Liver (tissue), 7 donors: ENCODE measurements at regions not wholly inside any gene's neighbourhood (a gene's known extent, or its start where the extent isn't known, plus 50 kb on each side); places are given as distances from the start of the nearest gene placed in this dataset.

Experiments
- DNase-seq: peaks from one replicate; pipeline ENCODE4 v3.0.0-alpha.2; 2017; ENCODE audit warnings: low spot score
- H3K27ac ChIP-seq, 2 donors: one replicate each; pipeline ENCODE4 v1.7.0; 2013; ENCODE audit warnings: inconsistent platforms in 2 of 2, low read length in 2 of 2, control low read depth in 1 of 2, low read depth in 1 of 2, mild to moderate bottlenecking in 1 of 2
- H3K27me3 ChIP-seq, 4 donors: one replicate each; pipeline versions ENCODE4 v1.6.1 to v1.7.0; 2013; ENCODE audit warnings: low read length in 3 of 4, inconsistent platforms in 1 of 4, mild to moderate bottlenecking in 1 of 4, moderate library complexity in 1 of 4; ENCODE audit not compliant: control insufficient read depth in 4 of 4, insufficient read depth in 4 of 4
- H3K36me3 ChIP-seq, 4 donors: one replicate each; pipeline versions ENCODE4 v1.6.1 to v1.7.0; 2013; ENCODE audit warnings: low read length in 3 of 4, mild to moderate bottlenecking in 3 of 4, low read depth in 1 of 4, moderate library complexity in 1 of 4; ENCODE audit not compliant: control insufficient read depth in 4 of 4, insufficient read depth in 3 of 4
- H3K4me1 ChIP-seq, 4 donors: one replicate each; pipeline versions ENCODE4 v1.6.1 to v1.7.0; 2013; ENCODE audit warnings: low read length in 3 of 4, mild to moderate bottlenecking in 3 of 4, moderate library complexity in 1 of 4; ENCODE audit not compliant: control insufficient read depth in 4 of 4, insufficient read depth in 4 of 4
- H3K4me3 ChIP-seq, 3 donors: one replicate each; pipeline versions ENCODE4 v1.6.1 to v1.7.0; 2013; ENCODE audit warnings: low read length in 3 of 3, control low read depth in 1 of 3, low read depth in 1 of 3, mild to moderate bottlenecking in 1 of 3
- H3K9ac ChIP-seq, 2 donors: one replicate each; pipeline ENCODE4 v1.7.0; 2013; ENCODE audit warnings: low read length in 2 of 2, mild to moderate bottlenecking in 2 of 2, moderate library complexity in 2 of 2, control low read depth in 1 of 2, low read depth in 1 of 2
- H3K9me3 ChIP-seq, 4 donors: one replicate each; pipeline versions ENCODE4 v1.6.1 to v1.7.0; 2013; ENCODE audit warnings: low read length in 3 of 4; ENCODE audit not compliant: control insufficient read depth in 4 of 4
- EGR1 ChIP-seq, 2 donors: IDR thresholded peaks; 2 replicates each; pipeline ENCODE4 v1.6.1; 2016 to 2018; ENCODE audit warnings: antibody characterized with exemption in 2 of 2, low read depth in 2 of 2
- FOXA1 ChIP-seq: IDR thresholded peaks from 2 replicates; pipeline ENCODE4 v1.6.1; 2016; ENCODE audit warnings: antibody characterized with exemption
- FOXA2 ChIP-seq: IDR thresholded peaks from 2 replicates; pipeline ENCODE4 v1.6.1; 2016; ENCODE audit warnings: antibody characterized with exemption
- GABPA ChIP-seq, 2 donors: IDR thresholded peaks in 1 of 2; conservative IDR thresholded peaks in 1 of 2; 2 replicates each; pipeline ENCODE4 v1.6.1; 2016; ENCODE audit warnings: antibody characterized with exemption in 2 of 2, mild to moderate bottlenecking in 1 of 2, moderate library complexity in 1 of 2
- HNF4A ChIP-seq, 2 donors: conservative IDR thresholded peaks; 2 replicates each; pipeline ENCODE4 v1.6.1; 2016; ENCODE audit warnings: antibody characterized with exemption in 2 of 2, mild to moderate bottlenecking in 2 of 2
- JUND ChIP-seq, 2 donors: IDR thresholded peaks; 2 replicates each; pipeline ENCODE4 v1.6.1; 2016; ENCODE audit warnings: antibody characterized with exemption in 2 of 2
- NR2F2 ChIP-seq: IDR thresholded peaks from 2 replicates; pipeline ENCODE4 v1.6.1; 2016; ENCODE audit warnings: antibody characterized with exemption
- RAD21 ChIP-seq, 2 donors: IDR thresholded peaks; 2 replicates each; pipeline ENCODE4 v1.6.1; 2016; ENCODE audit warnings: antibody characterized with exemption in 2 of 2, mild to moderate bottlenecking in 2 of 2
- RXRA ChIP-seq, 2 donors: IDR thresholded peaks; 2 replicates each; pipeline ENCODE4 v1.6.1; 2017 to 2018; ENCODE audit warnings: antibody characterized with exemption in 2 of 2, mild to moderate bottlenecking in 1 of 2
- SP1 ChIP-seq: IDR thresholded peaks from 2 replicates; pipeline ENCODE4 v1.6.1; 2018; ENCODE audit warnings: antibody characterized with exemption, mild to moderate bottlenecking
- TAF1 ChIP-seq: conservative IDR thresholded peaks from 2 replicates; pipeline ENCODE4 v1.6.1; 2016; ENCODE audit warnings: antibody characterized with exemption, mild to moderate bottlenecking
- YY1 ChIP-seq: IDR thresholded peaks from 2 replicates; pipeline ENCODE4 v1.6.1; 2016; ENCODE audit warnings: antibody characterized with exemption, mild to moderate bottlenecking
- WGBS: extraction: QIAGEN DNeasy Blood & Tissue Kit; methylation state at CpG from one replicate; pipeline ENCODE4 v1.1.7; 2013; 5-methylcytosine and 5-hydroxymethylcytosine counted together
- TF ChIP-seq, protein P1 (sequence below): IDR thresholded peaks from 2 replicates; pipeline ENCODE4 v1.6.1; 2016; ENCODE audit warnings: antibody characterized with exemption
- TF ChIP-seq, protein P2 (sequence below): IDR thresholded peaks from 2 replicates; pipeline ENCODE4 v1.6.1; 2016; ENCODE audit warnings: antibody characterized with exemption
- TF ChIP-seq, protein P3 (sequence below): IDR thresholded peaks from 2 replicates; pipeline ENCODE4 v1.6.1; 2016; ENCODE audit warnings: antibody characterized with exemption, mild to moderate bottlenecking
- TF ChIP-seq, protein P4 (sequence below): IDR thresholded peaks from 2 replicates; pipeline ENCODE4 v1.6.1; 2016; ENCODE audit warnings: antibody characterized with exemption
- donor health status: healthy.
- donor health status: healthy.
- donor health status: healthy.
- donor health status: healthy.

DNA sequence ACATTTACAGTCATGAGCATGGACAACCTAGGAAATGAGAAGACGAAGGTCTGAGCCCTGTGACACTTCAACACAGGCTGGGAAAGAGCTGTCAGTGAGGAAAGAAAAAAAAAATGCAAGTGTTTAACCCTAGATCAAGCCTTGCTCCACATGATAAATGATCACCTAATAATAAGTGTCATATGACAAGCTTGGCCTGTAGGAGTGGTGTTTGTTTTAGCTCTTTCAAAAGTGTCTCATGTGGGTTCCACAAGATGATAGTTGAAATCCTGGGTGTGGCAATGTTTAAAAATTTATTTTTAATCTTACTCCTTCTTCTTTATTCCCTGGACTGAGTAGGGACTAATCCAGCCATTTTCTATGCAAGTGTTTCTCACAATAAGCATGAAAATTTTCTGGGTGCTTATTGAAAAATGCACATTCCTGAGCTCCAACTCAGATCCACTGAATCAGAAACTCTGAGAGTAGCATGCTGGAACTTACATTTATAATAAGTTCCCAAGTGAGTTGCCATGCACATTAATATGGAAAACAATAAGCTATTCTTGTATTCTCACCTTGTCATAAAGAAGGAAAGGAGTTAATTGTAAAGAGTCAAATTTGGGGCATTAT lies 138.3 kb downstream of the AREG start:
- Histone ChIP-seq H3K9me3 (no peaks in the 10 kb centered on the region), H3K9ac (no peak overlapping the region), H3K27me3 (no peaks in the 10 kb centered on the region), H3K4me3 (no peak overlapping the region), H3K4me1 (no peaks in the 10 kb centered on the region), H3K36me3 (no peaks in the 10 kb centered on the region), H3K27ac (no peak overlapping the region)
- WGBS, result 41% methylated on average over 1 of the region's 1 CpG
- no peak for DNase-seq
- TF ChIP-seq, protein P1, sequence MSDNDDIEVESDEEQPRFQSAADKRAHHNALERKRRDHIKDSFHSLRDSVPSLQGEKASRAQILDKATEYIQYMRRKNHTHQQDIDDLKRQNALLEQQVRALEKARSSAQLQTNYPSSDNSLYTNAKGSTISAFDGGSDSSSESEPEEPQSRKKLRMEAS, result no peak
- TF ChIP-seq YY1 (no peak), RAD21 (IDR thresholded peaks at IDR 0.05) (no peak), FOXA2 (no peak)
- TF ChIP-seq, protein P2, sequence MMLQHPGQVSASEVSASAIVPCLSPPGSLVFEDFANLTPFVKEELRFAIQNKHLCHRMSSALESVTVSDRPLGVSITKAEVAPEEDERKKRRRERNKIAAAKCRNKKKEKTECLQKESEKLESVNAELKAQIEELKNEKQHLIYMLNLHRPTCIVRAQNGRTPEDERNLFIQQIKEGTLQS, result no peak

DNA sequence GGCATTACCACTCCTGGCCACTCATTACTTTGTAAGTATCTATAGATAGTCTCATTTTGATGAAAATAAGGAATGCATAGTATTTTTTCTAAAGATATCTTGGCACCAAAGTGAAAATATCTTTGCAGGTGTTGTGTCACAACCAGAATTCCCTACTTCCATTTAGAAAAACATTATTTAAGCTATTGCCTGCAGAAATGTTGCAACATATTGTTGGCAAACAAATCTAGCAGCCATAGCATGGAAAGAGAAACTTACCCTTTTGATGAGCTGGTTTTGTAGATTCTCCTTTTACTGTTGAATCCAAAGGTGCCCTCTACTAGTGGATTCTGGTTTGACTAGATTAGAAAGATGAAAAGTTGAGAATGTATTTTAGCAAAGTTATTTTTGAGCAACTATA lies 138.8 kb downstream of the AREG start:
- TF ChIP-seq GABPA (IDR thresholded peaks at IDR 0.05 in 1 of 2, conservative IDR thresholded peaks at IDR 0.05 in 1 of 2) (peak in 1 of 2 donors; percentile 26), YY1 (peak; percentile 57), EGR1 (IDR thresholded peaks at IDR 0.05; ENCODE audit: low read depth in 2 of 2) (no peak), HNF4A (conservative IDR thresholded peaks at IDR 0.05) (peak in 1 of 2 donors; percentile 7), RXRA (IDR thresholded peaks at IDR 0.05) (peak in 1 of 2 donors; percentile 11), FOXA1 (no peak)
- TF ChIP-seq, protein P3, sequence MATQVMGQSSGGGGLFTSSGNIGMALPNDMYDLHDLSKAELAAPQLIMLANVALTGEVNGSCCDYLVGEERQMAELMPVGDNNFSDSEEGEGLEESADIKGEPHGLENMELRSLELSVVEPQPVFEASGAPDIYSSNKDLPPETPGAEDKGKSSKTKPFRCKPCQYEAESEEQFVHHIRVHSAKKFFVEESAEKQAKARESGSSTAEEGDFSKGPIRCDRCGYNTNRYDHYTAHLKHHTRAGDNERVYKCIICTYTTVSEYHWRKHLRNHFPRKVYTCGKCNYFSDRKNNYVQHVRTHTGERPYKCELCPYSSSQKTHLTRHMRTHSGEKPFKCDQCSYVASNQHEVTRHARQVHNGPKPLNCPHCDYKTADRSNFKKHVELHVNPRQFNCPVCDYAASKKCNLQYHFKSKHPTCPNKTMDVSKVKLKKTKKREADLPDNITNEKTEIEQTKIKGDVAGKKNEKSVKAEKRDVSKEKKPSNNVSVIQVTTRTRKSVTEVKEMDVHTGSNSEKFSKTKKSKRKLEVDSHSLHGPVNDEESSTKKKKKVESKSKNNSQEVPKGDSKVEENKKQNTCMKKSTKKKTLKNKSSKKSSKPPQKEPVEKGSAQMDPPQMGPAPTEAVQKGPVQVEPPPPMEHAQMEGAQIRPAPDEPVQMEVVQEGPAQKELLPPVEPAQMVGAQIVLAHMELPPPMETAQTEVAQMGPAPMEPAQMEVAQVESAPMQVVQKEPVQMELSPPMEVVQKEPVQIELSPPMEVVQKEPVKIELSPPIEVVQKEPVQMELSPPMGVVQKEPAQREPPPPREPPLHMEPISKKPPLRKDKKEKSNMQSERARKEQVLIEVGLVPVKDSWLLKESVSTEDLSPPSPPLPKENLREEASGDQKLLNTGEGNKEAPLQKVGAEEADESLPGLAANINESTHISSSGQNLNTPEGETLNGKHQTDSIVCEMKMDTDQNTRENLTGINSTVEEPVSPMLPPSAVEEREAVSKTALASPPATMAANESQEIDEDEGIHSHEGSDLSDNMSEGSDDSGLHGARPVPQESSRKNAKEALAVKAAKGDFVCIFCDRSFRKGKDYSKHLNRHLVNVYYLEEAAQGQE, result no peak
- Histone ChIP-seq H3K27ac (no peak overlapping the region), H3K27me3 (no peaks in the 10 kb centered on the region), H3K4me3 (no peak overlapping the region), H3K4me1 (no peaks in the 10 kb centered on the region), H3K36me3 (no peaks in the 10 kb centered on the region), H3K9me3 (no peaks in the 10 kb centered on the region), H3K9ac (no peak overlapping the region)
- no peak for DNase-seq

DNA sequence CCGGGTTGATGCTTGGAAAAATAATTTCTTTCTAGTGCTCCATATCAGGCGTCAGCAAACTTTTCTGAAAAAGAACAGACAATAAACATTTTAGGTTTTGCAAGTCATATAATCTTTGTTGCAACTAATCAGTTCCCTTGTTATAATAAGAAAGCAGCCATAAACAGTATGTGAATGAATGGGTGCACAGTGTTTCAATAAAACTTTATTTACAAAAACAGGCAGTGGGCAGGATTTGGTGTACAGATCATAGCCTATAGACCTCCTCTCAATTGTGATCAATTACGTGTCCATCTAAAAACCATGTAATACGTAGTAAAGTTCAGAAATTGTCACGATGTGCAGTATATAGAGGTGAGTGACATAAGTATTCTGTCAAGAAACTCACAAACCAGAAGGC lies 143.4 kb downstream of the AREG start:
- Histone ChIP-seq H3K9me3 (no peaks in the 10 kb centered on the region), H3K36me3 (no peaks in the 10 kb centered on the region), H3K4me3 (no peak overlapping the region), H3K27me3 (no peaks in the 10 kb centered on the region), H3K27ac (no peak overlapping the region), H3K4me1 (no peaks in the 10 kb centered on the region), H3K9ac (no peak overlapping the region)
- DNase-seq, result no peak
- WGBS, result 89% methylated on average over 5 of the region's 5 CpGs
- TF ChIP-seq, protein P4, sequence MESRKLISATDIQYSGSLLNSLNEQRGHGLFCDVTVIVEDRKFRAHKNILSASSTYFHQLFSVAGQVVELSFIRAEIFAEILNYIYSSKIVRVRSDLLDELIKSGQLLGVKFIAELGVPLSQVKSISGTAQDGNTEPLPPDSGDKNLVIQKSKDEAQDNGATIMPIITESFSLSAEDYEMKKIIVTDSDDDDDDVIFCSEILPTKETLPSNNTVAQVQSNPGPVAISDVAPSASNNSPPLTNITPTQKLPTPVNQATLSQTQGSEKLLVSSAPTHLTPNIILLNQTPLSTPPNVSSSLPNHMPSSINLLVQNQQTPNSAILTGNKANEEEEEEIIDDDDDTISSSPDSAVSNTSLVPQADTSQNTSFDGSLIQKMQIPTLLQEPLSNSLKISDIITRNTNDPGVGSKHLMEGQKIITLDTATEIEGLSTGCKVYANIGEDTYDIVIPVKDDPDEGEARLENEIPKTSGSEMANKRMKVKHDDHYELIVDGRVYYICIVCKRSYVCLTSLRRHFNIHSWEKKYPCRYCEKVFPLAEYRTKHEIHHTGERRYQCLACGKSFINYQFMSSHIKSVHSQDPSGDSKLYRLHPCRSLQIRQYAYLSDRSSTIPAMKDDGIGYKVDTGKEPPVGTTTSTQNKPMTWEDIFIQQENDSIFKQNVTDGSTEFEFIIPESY, result no peak
- TF ChIP-seq, protein P3, result no peak
- no peak for TF ChIP-seq JUND (IDR thresholded peaks at IDR 0.05)
- no peak for TF ChIP-seq NR2F2
- no peak for TF ChIP-seq TAF1
- no peak for TF ChIP-seq HNF4A (conservative IDR thresholded peaks at IDR 0.05)
- TF ChIP-seq FOXA2, result no peak
- TF ChIP-seq, protein P1, result no peak
- TF ChIP-seq, protein P2, result no peak
- no peak for TF ChIP-seq SP1
- TF ChIP-seq GABPA (IDR thresholded peaks at IDR 0.05 in 1 of 2, conservative IDR thresholded peaks at IDR 0.05 in 1 of 2), result no peak
- TF ChIP-seq EGR1 (IDR thresholded peaks at IDR 0.05; ENCODE audit: low read depth in 2 of 2), result no peak
- no peak for TF ChIP-seq RXRA (IDR thresholded peaks at IDR 0.05)
- no peak for TF ChIP-seq FOXA1
